NB4 (cell line): ENCODE measurements at regions not wholly inside any gene's neighbourhood (a gene's known extent, or its start where the extent isn't known, plus 50 kb on each side); places are given as distances from the start of the nearest gene placed in this dataset.

Experiments used
- POLR2A ChIP-seq: IDR thresholded peaks from 2 replicates; pipeline ENCODE4 v1.6.1; 2011; ENCODE audit warnings: mild to moderate bottlenecking; ENCODE audit not compliant: insufficient read length; ENCODE audit errors: extremely low read depth
- TF ChIP-seq, protein P1 (sequence below): IDR thresholded peaks from one replicate; pipeline ENCODE4 v1.5.1; 2012; ENCODE audit warnings: low read depth, low read length

DNA sequence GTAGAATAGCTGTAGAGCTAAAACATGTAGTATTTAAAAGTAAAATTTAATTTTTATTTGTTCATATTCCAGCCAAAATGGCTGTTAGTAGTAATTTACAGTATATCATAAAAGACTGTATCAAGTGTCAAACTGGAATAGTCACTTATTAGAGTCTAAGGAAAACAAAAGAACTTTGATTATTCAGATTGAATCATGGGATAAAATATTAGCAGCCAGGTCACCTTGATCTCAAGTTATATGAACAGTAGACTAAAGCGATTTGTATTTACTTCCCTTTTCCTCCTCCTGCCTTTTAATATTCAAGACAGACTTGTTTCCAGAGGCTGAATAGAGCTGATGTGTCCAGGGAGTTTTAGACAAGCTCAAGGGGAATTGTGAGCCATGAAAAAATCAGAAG is 54.4 kb downstream of the PMAIP1 start:
- TF ChIP-seq, protein P1, sequence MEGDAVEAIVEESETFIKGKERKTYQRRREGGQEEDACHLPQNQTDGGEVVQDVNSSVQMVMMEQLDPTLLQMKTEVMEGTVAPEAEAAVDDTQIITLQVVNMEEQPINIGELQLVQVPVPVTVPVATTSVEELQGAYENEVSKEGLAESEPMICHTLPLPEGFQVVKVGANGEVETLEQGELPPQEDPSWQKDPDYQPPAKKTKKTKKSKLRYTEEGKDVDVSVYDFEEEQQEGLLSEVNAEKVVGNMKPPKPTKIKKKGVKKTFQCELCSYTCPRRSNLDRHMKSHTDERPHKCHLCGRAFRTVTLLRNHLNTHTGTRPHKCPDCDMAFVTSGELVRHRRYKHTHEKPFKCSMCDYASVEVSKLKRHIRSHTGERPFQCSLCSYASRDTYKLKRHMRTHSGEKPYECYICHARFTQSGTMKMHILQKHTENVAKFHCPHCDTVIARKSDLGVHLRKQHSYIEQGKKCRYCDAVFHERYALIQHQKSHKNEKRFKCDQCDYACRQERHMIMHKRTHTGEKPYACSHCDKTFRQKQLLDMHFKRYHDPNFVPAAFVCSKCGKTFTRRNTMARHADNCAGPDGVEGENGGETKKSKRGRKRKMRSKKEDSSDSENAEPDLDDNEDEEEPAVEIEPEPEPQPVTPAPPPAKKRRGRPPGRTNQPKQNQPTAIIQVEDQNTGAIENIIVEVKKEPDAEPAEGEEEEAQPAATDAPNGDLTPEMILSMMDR: no peak
- no peak for TF ChIP-seq POLR2A
